A549 (cell line): ENCODE measurements at regions not wholly inside any gene's neighbourhood (a gene's known extent, or its start where the extent isn't known, plus 50 kb on each side); places are given as distances from the start of the nearest gene placed in this dataset.

Source experiments
- ATAC-seq, 2 experiments: fragments of 200-7000 bp in 1 of 2; fragments of >200 bp in 1 of 2; cut with Nextera tagmentation in 1 of 2; cut with Tn5 transposase in 1 of 2; 3 replicates each; pipeline versions ENCODE4 v1.8.0 to v1.9.1; 2018 to 2020; ENCODE audit warnings: mild to moderate bottlenecking in 1 of 2, moderate library complexity in 1 of 2
- CTCF ChIA-PET: fragments of 300-600 bp; sonication (Branson Sonifier 250); formaldehyde crosslinking; extraction: SDS; loops from one replicate; lab custom pipeline; 2021; ENCODE audit warnings: antibody characterized with exemption, inconsistent platforms; lab: Yijun Ruan, JAX
- POLR2A ChIA-PET: fragments of 350-600 bp; formaldehyde crosslinking; extraction: SDS; loops from one replicate; lab custom pipeline; 2021; ENCODE audit warnings: antibody characterized with exemption, inconsistent platforms; lab: Yijun Ruan, JAX
- DNase-seq, 2 experiments: peaks; one replicate each; pipeline versions ENCODE4 v3.0.0 to v3.0.0-alpha.2; 2011 to 2016; ENCODE audit warnings: low read depth in 1 of 2, low spot score in 1 of 2
- FAIRE-seq: peaks from 2 replicates; lab custom pipeline; 2011; peaks lifted over from hg19 to GRCh38; lab: Jason Lieb, UNC
- H3K27ac ChIP-seq, 2 experiments: fragments of >200 bp; sonication (Bioruptor Twin); formaldehyde crosslinking; 3 replicates each; pipeline ENCODE4 v1.5.1; 2016 to 2017
- H3K4me1 ChIP-seq: fragments of >200 bp; sonication (Bioruptor Twin); formaldehyde crosslinking; 3 replicates; pipeline ENCODE4 v1.6.1; 2016
- H3K4me2 ChIP-seq: fragments of >200 bp; sonication (Bioruptor Twin); formaldehyde crosslinking; 3 replicates; pipeline ENCODE4 v1.6.1; 2016
- H3K4me3 ChIP-seq: fragments of >200 bp; sonication (Bioruptor Twin); formaldehyde crosslinking; 3 replicates; pipeline ENCODE4 v1.5.1; 2016
- H3K9me3 ChIP-seq: fragments of >200 bp; sonication (Bioruptor Twin); formaldehyde crosslinking; 3 replicates; pipeline ENCODE4 v1.6.1; 2016
- BCL3 ChIP-seq: fragments of >200 bp; sonication (Bioruptor Twin); formaldehyde crosslinking; IDR thresholded peaks from 3 replicates; pipeline ENCODE4 v1.6.1; 2016
- BHLHE40 ChIP-seq: IDR thresholded peaks from 2 replicates; pipeline ENCODE4 v1.6.1; 2012; ENCODE audit warnings: low read depth, low read length, inconsistent platforms
- CBX2 ChIP-seq: fragments of 200-600 bp; sonication (generic); IDR thresholded peaks from 2 replicates; pipeline ENCODE4 v1.6.1; 2016; ENCODE audit warnings: low read depth, mild to moderate bottlenecking, borderline replicate concordance
- CBX8 ChIP-seq: fragments of 200-600 bp; sonication (generic); IDR thresholded peaks from 2 replicates; pipeline ENCODE4 v1.6.1; 2016
- CHD2 ChIP-seq: fragments of 150-350 bp; IDR thresholded peaks from 2 replicates; pipeline ENCODE4 v1.6.1; 2014; ENCODE audit warnings: low read length; ENCODE audit not compliant: partially characterized antibody
- EHF ChIP-seq: fragments of 250-450 bp; sonication (Bioruptor Pico); IDR thresholded peaks from 2 replicates; pipeline ENCODE4 v1.5.0; 2020; ENCODE audit warnings: mild to moderate bottlenecking
- EP300 ChIP-seq, 2 experiments: fragments of >200 bp; sonication (Bioruptor Twin); formaldehyde crosslinking; IDR thresholded peaks; 2 replicates in 1 of 2; 3 replicates in 1 of 2; pipeline ENCODE4 v1.6.1; 2016 to 2017
- FOSL2 ChIP-seq, 2 experiments: fragments of 450-650 bp in 1 of 2; fragments of >200 bp in 1 of 2; sonication (Bioruptor Twin) in 1 of 2; formaldehyde crosslinking; IDR thresholded peaks; 2 replicates each; pipeline versions ENCODE4 v1.5.0 to v1.6.1; 2016 to 2020; ENCODE audit warnings: mild to moderate bottlenecking in 1 of 2, moderate library complexity in 1 of 2
- FOXS1 ChIP-seq: fragments of 250-450 bp; sonication (Bioruptor Pico); IDR thresholded peaks from 2 replicates; pipeline ENCODE4 v1.5.0; 2020; ENCODE audit warnings: mild to moderate bottlenecking, moderate library complexity
- GATA3 ChIP-seq: IDR thresholded peaks from 2 replicates; pipeline ENCODE4 v1.6.1; 2012; ENCODE audit warnings: borderline replicate concordance
- HEYL ChIP-seq: fragments of 250-450 bp; sonication (Bioruptor Pico); IDR thresholded peaks from 2 replicates; pipeline ENCODE4 v1.8.0; 2021; ENCODE audit warnings: mild to moderate bottlenecking, moderate library complexity
- HMGXB4 ChIP-seq: fragments of 250-450 bp; sonication (Bioruptor Pico); IDR thresholded peaks from 2 replicates; pipeline ENCODE4 v1.5.0; 2021; ENCODE audit warnings: mild to moderate bottlenecking, moderate library complexity, borderline replicate concordance
- HOXB13 ChIP-seq: fragments of 250-450 bp; sonication (Bioruptor Pico); IDR thresholded peaks from 2 replicates; pipeline ENCODE4 v1.5.0; 2020; ENCODE audit warnings: low read depth, mild to moderate bottlenecking, moderate library complexity
- JUN ChIP-seq, 2 experiments: fragments of >200 bp; sonication (Bioruptor Twin); formaldehyde crosslinking; IDR thresholded peaks; 2 replicates in 1 of 2; 3 replicates in 1 of 2; pipeline ENCODE4 v1.6.1; 2016 to 2017
- KDM1A ChIP-seq: fragments of 200-600 bp; sonication (generic); IDR thresholded peaks from 2 replicates; pipeline ENCODE4 v1.6.1; 2016; ENCODE audit warnings: low read depth, mild to moderate bottlenecking
- KDM5A ChIP-seq: fragments of 200-600 bp; sonication (generic); IDR thresholded peaks from 2 replicates; pipeline ENCODE4 v1.6.1; 2016; ENCODE audit warnings: antibody characterized with exemption, mild to moderate bottlenecking
- MAZ ChIP-seq: fragments of 150-350 bp; IDR thresholded peaks from 2 replicates; pipeline ENCODE4 v1.6.1; 2014; ENCODE audit warnings: antibody characterized with exemption, low read depth, low read length, borderline replicate concordance
- MYC ChIP-seq: IDR thresholded peaks from 2 replicates; pipeline ENCODE4 v1.6.1; 2012; ENCODE audit warnings: mild to moderate bottlenecking, inconsistent platforms, low read length, improper control_type of control experiment, borderline replicate concordance
- NFE2L2 ChIP-seq: fragments of 150-350 bp; conservative IDR thresholded peaks from 2 replicates; pipeline ENCODE4 v1.6.1; 2014; ENCODE audit warnings: low read length
- PHF8 ChIP-seq: fragments of 200-600 bp; sonication (generic); IDR thresholded peaks from 2 replicates; pipeline ENCODE4 v1.6.1; 2016; ENCODE audit warnings: low read depth, mild to moderate bottlenecking, antibody characterized with exemption, moderate library complexity, borderline replicate concordance
- RARB ChIP-seq: fragments of 250-450 bp; sonication (Bioruptor Pico); IDR thresholded peaks from 2 replicates; pipeline ENCODE4 v1.8.0; 2021; ENCODE audit warnings: mild to moderate bottlenecking, moderate library complexity
- RCOR1 ChIP-seq: fragments of 150-350 bp; IDR thresholded peaks from 2 replicates; pipeline ENCODE4 v1.6.1; 2014; ENCODE audit warnings: antibody characterized with exemption, low read length, low read depth
- ZC3H11A ChIP-seq: fragments of 450-650 bp; IDR thresholded peaks from 2 replicates; pipeline ENCODE4 v1.6.1; 2014; ENCODE audit warnings: antibody characterized with exemption, mild to moderate bottlenecking
- ZFP36 ChIP-seq: fragments of 450-650 bp; IDR thresholded peaks from 2 replicates; pipeline ENCODE4 v1.6.1; 2014; ENCODE audit warnings: borderline replicate concordance; ENCODE audit not compliant: partially characterized antibody
- WGBS: methylation state at CpG from one replicate; pipeline ENCODE4 v1.1.6; 2017; ENCODE audit errors: missing lambda C conversion rate; 5-methylcytosine and 5-hydroxymethylcytosine counted together
- TF ChIP-seq, protein P1 (sequence below): fragments of 450-650 bp; IDR thresholded peaks from 2 replicates; pipeline ENCODE4 v1.6.1; 2014; ENCODE audit warnings: antibody characterized with exemption
- TF ChIP-seq, protein P2 (sequence below): IDR thresholded peaks from 2 replicates; pipeline ENCODE4 v1.6.1; 2012
- TF ChIP-seq, protein P3 (sequence below): IDR thresholded peaks from 2 replicates; pipeline ENCODE4 v1.6.1; 2012

DNA sequence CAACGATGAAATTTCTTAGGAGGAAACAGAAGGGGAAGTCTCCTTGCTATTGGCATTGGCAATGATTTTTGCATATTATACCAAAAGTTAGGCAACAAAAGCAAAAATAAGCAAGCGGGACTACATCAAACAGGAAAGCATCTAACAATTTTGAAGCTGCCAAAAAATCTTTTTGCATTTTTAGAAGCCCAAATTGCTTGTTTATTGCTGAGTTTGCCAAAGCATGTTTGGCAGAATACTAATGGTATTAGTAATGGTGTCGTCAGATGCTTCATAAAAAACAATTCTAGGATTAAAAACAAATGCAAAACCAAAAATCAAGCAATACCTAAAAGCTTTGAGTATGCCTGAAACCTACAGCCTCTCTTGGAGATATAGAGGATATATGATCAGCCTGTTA lies 80.0 kb downstream of the GALR1 start:
- Histone ChIP-seq H3K9me3 (no peaks in the 10 kb centered on the region), H3K4me1 (no peaks in the 10 kb centered on the region), H3K27ac (no peak overlapping the region), H3K4me2 (no peak overlapping the region), H3K4me3 (no peak overlapping the region)
- TF ChIP-seq RARB (CRISPR knock-in tag) (no peak), BHLHE40 (no peak), PHF8 (no peak)
- TF ChIP-seq, protein P1, sequence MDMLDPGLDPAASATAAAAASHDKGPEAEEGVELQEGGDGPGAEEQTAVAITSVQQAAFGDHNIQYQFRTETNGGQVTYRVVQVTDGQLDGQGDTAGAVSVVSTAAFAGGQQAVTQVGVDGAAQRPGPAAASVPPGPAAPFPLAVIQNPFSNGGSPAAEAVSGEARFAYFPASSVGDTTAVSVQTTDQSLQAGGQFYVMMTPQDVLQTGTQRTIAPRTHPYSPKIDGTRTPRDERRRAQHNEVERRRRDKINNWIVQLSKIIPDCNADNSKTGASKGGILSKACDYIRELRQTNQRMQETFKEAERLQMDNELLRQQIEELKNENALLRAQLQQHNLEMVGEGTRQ: no peak
- DNase-seq: no peak
- FAIRE-seq: no peak
- ChIA-PET POLR2A (no interaction called here), CTCF (no interaction called here)
- ATAC-seq: no peak
- 0% methylated on average over 3 of the region's 3 CpGs for WGBS

- POLR2A ChIA-PET: no interaction called here
- ATAC-seq (no peak), DNase-seq (no peak), FAIRE-seq (no peak)
- CTCF ChIA-PET: no interaction called here
- H3K4me2 ChIP-seq: no peak overlapping the region
- no peaks in the 10 kb centered on the region for H3K4me1 ChIP-seq
- no peak overlapping the region for H3K4me3 ChIP-seq
- no peak for TF ChIP-seq NFE2L2
- TF ChIP-seq MYC: no peak
- TF ChIP-seq BHLHE40: no peak
- TF ChIP-seq EP300 (IDR thresholded peaks at IDR 0.05): no peak
- no peak for TF ChIP-seq JUN (IDR thresholded peaks at IDR 0.05)
- no peak for TF ChIP-seq BCL3
- TF ChIP-seq HEYL: no peak
- TF ChIP-seq MAZ: no peak
- no peak for TF ChIP-seq EHF (CRISPR knock-in tag)
- no peak for TF ChIP-seq FOSL2 (IDR thresholded peaks at IDR 0.05)
- TF ChIP-seq FOSL2 (CRISPR knock-in tag; IDR thresholded peaks at IDR 0.05): no peak
- TF ChIP-seq CBX2: no peak
- TF ChIP-seq ZC3H11A: no peak
- no peak for TF ChIP-seq CBX8
- no peak for TF ChIP-seq ZFP36
- no peak for TF ChIP-seq KDM1A
- TF ChIP-seq, protein P2, sequence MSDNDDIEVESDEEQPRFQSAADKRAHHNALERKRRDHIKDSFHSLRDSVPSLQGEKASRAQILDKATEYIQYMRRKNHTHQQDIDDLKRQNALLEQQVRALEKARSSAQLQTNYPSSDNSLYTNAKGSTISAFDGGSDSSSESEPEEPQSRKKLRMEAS: no peak
- TF ChIP-seq KDM5A: no peak
- no peak for TF ChIP-seq HOXB13 (CRISPR knock-in tag)
- no peak overlapping the region for H3K27ac ChIP-seq
- no peaks in the 10 kb centered on the region for H3K9me3 ChIP-seq
- WGBS: 11% methylated on average over 4 of the region's 7 CpGs
Observed at GRCh38 chr18:77334876-77335275, 85.2 kb downstream of the GALR1 start.

GRCh38 chr18:77337604-77338003 lies 88.0 kb downstream of the GALR1 start:
- CTCF ChIA-PET: no interaction called here
- no peak for ATAC-seq
- no peak overlapping the region for H3K4me2 ChIP-seq
- no peak overlapping the region for H3K27ac ChIP-seq
- DNase-seq: no peak
- H3K4me3 ChIP-seq: no peak overlapping the region
- no peak for FAIRE-seq
- TF ChIP-seq GATA3 (no peak), RCOR1 (no peak), EP300 (IDR thresholded peaks at IDR 0.05) (no peak), HMGXB4 (CRISPR knock-in tag) (no peak), KDM1A (no peak), PHF8 (no peak), FOXS1 (CRISPR knock-in tag) (no peak), CHD2 (no peak)
- TF ChIP-seq, protein P3, sequence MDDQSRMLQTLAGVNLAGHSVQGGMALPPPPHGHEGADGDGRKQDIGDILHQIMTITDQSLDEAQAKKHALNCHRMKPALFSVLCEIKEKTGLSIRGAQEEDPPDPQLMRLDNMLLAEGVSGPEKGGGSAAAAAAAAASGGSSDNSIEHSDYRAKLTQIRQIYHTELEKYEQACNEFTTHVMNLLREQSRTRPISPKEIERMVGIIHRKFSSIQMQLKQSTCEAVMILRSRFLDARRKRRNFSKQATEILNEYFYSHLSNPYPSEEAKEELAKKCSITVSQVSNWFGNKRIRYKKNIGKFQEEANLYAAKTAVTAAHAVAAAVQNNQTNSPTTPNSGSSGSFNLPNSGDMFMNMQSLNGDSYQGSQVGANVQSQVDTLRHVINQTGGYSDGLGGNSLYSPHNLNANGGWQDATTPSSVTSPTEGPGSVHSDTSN: no peak
- TF ChIP-seq, protein P2: no peak
- no peaks in the 10 kb centered on the region for H3K4me1 ChIP-seq
- POLR2A ChIA-PET: no interaction called here
- 33% methylated on average over 7 of the region's 7 CpGs for WGBS
- H3K9me3 ChIP-seq: no peaks in the 10 kb centered on the region
